ENCODE measurements at regions not wholly inside any gene's neighbourhood (a gene's known extent, or its start where the extent isn't known, plus 50 kb on each side); places are given as distances from the start of the nearest gene placed in this dataset.

DNA sequence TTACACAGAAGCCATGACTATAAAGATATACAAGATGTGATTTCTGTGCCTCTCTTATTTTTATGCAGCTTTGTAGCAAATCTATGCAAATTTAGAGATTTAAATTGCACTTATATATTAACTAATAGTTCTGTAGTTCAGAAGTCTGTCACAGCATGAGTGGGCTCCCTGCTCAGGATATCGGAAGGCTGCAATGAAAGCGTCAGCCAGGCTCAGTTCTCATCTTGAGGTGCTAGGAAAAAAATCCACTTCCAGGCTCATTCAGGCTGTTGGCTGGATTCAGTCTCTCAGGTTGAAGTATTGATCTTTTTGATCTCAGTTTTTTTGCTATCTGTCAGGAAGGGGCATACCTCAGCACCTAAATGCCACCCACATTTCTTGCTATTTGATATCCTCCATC lies 487.4 kb upstream of the DEPDC1 start:
- Histone ChIP-seq H3K36me3 (no peaks in the 10 kb centered on the region), H3K4me3 (no peak overlapping the region), H3K9me3 (no peaks in the 10 kb centered on the region), H3K27me3 (no peaks in the 10 kb centered on the region), H3K4me1 (no peaks in the 10 kb centered on the region), H3K27ac (no peak overlapping the region)
- DNase-seq = no peak
- TF ChIP-seq, protein P1, sequence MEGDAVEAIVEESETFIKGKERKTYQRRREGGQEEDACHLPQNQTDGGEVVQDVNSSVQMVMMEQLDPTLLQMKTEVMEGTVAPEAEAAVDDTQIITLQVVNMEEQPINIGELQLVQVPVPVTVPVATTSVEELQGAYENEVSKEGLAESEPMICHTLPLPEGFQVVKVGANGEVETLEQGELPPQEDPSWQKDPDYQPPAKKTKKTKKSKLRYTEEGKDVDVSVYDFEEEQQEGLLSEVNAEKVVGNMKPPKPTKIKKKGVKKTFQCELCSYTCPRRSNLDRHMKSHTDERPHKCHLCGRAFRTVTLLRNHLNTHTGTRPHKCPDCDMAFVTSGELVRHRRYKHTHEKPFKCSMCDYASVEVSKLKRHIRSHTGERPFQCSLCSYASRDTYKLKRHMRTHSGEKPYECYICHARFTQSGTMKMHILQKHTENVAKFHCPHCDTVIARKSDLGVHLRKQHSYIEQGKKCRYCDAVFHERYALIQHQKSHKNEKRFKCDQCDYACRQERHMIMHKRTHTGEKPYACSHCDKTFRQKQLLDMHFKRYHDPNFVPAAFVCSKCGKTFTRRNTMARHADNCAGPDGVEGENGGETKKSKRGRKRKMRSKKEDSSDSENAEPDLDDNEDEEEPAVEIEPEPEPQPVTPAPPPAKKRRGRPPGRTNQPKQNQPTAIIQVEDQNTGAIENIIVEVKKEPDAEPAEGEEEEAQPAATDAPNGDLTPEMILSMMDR (IDR thresholded peaks at IDR 0.05) = no peak
- intact Hi-C loops (cut with DNase I; ENCODE audit: low total_unique reads) = no loop called here

DNA sequence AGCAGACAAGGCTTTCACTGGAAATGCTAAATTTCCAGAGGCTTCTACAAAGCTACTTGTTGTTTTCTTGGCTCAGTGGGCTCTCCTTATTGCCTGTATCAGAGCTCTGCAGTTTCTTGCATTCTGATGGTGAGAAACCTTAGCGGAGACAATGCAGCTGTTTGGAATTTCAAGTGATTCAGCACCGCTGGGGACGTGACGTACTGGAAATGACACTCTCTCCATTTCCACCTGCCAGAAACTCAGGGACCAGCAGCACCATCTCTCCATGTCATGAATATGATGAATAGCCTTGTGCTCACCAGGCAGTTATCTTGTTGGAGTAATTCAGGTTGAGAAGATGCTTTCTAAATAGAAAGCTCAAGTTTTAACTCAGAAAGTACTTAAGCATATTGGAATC lies 497.2 kb upstream of the DEPDC1 start:
- no peaks in the 10 kb centered on the region for H3K4me1 ChIP-seq
- no peak overlapping the region for H3K27ac ChIP-seq
- H3K27me3 ChIP-seq = no peaks in the 10 kb centered on the region
- TF ChIP-seq, protein P1 (IDR thresholded peaks at IDR 0.05) = no peak
- H3K36me3 ChIP-seq = no peaks in the 10 kb centered on the region
- intact Hi-C loops (cut with DNase I; ENCODE audit: low total_unique reads) = no loop called here
- no peak for DNase-seq
- no peaks in the 10 kb centered on the region for H3K9me3 ChIP-seq
- H3K4me3 ChIP-seq = no peak overlapping the region

DNA sequence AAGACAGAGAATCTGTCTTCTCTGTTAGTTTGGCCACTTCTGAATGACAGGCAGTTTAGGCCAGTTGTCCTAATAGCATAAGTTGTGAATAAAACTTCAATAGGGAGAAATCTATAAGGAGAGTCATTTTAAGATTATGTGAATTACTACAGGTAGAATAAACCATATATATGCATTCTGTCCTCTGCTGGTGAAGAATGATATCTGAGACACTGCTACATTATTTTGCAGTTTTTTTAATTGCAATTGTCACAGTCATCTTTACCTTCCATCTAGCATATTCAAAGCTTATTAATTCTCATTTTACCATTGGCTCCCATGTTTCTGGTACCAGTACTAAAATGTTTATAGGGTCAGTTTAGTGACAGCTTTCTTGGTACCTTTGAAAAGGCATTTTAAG lies 519.6 kb upstream of the DEPDC1 start:
- intact Hi-C loops (cut with DNase I; ENCODE audit: low total_unique reads) = no loop called here
- no peak overlapping the region for H3K4me3 ChIP-seq
- H3K27ac ChIP-seq = no peak overlapping the region
- DNase-seq = no peak
- no peaks in the 10 kb centered on the region for H3K27me3 ChIP-seq
- H3K4me1 ChIP-seq = no peaks in the 10 kb centered on the region
- H3K9me3 ChIP-seq = peaks cover 0 to 4% (median 0%) of the 10 kb centered on the region in 3 donors
- no peaks in the 10 kb centered on the region for H3K36me3 ChIP-seq
- TF ChIP-seq, protein P1 (IDR thresholded peaks at IDR 0.05) = no peak

GRCh38 chr1:69029649-69030048 lies 532.8 kb upstream of the DEPDC1 start:
- Histone ChIP-seq H3K27ac (no peak overlapping the region), H3K27me3 (no peaks in the 10 kb centered on the region), H3K4me3 (no peak overlapping the region), H3K4me1 (no peaks in the 10 kb centered on the region), H3K36me3 (no peaks in the 10 kb centered on the region), H3K9me3 (peaks cover 0 to 33% (median 8%) of the 10 kb centered on the region in 3 donors)
- intact Hi-C loops (cut with DNase I; ENCODE audit: low total_unique reads) = no loop called here
- TF ChIP-seq, protein P1 (IDR thresholded peaks at IDR 0.05) = no peak
- DNase-seq = no peak

- H3K9me3 ChIP-seq = peaks cover 0 to 16% (median 12%) of the 10 kb centered on the region in 3 donors
These were observed 529.3 kb upstream of the LRRC7 start for GRCh38 chr1:69038379-69038778.

More at GRCh38 chr1:69038379-69038778, 529.3 kb upstream of the LRRC7 start:
- TF ChIP-seq, protein P1 (IDR thresholded peaks at IDR 0.05) = no peak
- Histone ChIP-seq H3K4me1 (no peaks in the 10 kb centered on the region), H3K27ac (no peak overlapping the region), H3K4me3 (no peak overlapping the region), H3K36me3 (no peaks in the 10 kb centered on the region), H3K27me3 (no peaks in the 10 kb centered on the region)
- no peak for DNase-seq
- intact Hi-C loops (cut with DNase I; ENCODE audit: low total_unique reads) = no loop called here

Data from tibial artery (tissue), 4 donors.